Calu3 (cell line): ENCODE measurements at regions not wholly inside any gene's neighbourhood (a gene's known extent, or its start where the extent isn't known, plus 50 kb on each side); places are given as distances from the start of the nearest gene placed in this dataset.

ENCODE experiments used
- BruUV-seq: library from RNA; stranded (reverse); fragments of 400-500 nt; replicated peaks from 2 replicates; lab custom pipeline; 2021; lab: Mats Ljungman, UMichigan
- CTCF ChIA-PET: fragments of 300-600 bp; sonication (Branson Sonifier 250); formaldehyde crosslinking; loops from one replicate; lab custom pipeline; 2022; ENCODE audit warnings: antibody characterized with exemption; lab: Charles Lee
- DNase-seq: peaks from one replicate; pipeline ENCODE4 v3.0.0; 2022
- H3K27ac Mint-ChIP-seq: one replicate; pipeline ENCODE4 v1.8.0; 2022; ENCODE audit warnings: mixed read lengths; ENCODE audit not compliant: unreplicated experiment
- H3K27me3 Mint-ChIP-seq: one replicate; pipeline ENCODE4 v1.8.0; 2022; ENCODE audit warnings: mixed read lengths; ENCODE audit not compliant: unreplicated experiment
- H3K36me3 Mint-ChIP-seq: one replicate; pipeline ENCODE4 v1.8.0; 2022; ENCODE audit warnings: mild to moderate bottlenecking, moderate library complexity, mixed read lengths; ENCODE audit not compliant: insufficient read depth, unreplicated experiment
- H3K4me1 Mint-ChIP-seq: one replicate; pipeline ENCODE4 v1.8.0; 2022; ENCODE audit warnings: mild to moderate bottlenecking, low read depth, mixed read lengths; ENCODE audit not compliant: unreplicated experiment
- H3K4me3 Mint-ChIP-seq: one replicate; pipeline ENCODE4 v1.8.0; 2022; ENCODE audit warnings: mild to moderate bottlenecking, low read depth, moderate library complexity, mixed read lengths; ENCODE audit not compliant: unreplicated experiment
- H3K9me3 Mint-ChIP-seq: one replicate; pipeline ENCODE4 v1.8.0; 2022; ENCODE audit warnings: low read depth, mixed read lengths; ENCODE audit not compliant: unreplicated experiment
- intact Hi-C: fragments of 100-400 bp; cut with micrococcal nuclease; formaldehyde crosslinking; loops from one replicate; pipeline ENCODE4 v1.10.0; 2022; ENCODE audit not compliant: unreplicated experiment
- TF ChIP-seq, protein P1 (sequence below): fragments of 200-600 bp; IDR thresholded peaks from one replicate; pipeline ENCODE4 v1.8.0; 2022; ENCODE audit warnings: antibody characterized with exemption; ENCODE audit not compliant: unreplicated experiment

- DNase-seq: no peak
- no peaks in the 10 kb centered on the region for H3K27me3 Mint-ChIP-seq
- H3K9me3 Mint-ChIP-seq: no peaks in the 10 kb centered on the region
- H3K27ac Mint-ChIP-seq: no peak overlapping the region
- TF ChIP-seq, protein P1, sequence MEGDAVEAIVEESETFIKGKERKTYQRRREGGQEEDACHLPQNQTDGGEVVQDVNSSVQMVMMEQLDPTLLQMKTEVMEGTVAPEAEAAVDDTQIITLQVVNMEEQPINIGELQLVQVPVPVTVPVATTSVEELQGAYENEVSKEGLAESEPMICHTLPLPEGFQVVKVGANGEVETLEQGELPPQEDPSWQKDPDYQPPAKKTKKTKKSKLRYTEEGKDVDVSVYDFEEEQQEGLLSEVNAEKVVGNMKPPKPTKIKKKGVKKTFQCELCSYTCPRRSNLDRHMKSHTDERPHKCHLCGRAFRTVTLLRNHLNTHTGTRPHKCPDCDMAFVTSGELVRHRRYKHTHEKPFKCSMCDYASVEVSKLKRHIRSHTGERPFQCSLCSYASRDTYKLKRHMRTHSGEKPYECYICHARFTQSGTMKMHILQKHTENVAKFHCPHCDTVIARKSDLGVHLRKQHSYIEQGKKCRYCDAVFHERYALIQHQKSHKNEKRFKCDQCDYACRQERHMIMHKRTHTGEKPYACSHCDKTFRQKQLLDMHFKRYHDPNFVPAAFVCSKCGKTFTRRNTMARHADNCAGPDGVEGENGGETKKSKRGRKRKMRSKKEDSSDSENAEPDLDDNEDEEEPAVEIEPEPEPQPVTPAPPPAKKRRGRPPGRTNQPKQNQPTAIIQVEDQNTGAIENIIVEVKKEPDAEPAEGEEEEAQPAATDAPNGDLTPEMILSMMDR: no peak
- CTCF ChIA-PET: no interaction called here
- intact Hi-C loops: no loop called here
- H3K36me3 Mint-ChIP-seq: no peaks in the 10 kb centered on the region
- BruUV-seq: no TSS peak
- no peaks in the 10 kb centered on the region for H3K4me1 Mint-ChIP-seq
- no peak overlapping the region for H3K4me3 Mint-ChIP-seq
Measured at GRCh38 chr6:159586684-159587083, 106.4 kb downstream of the SOD2 start.

DNA sequence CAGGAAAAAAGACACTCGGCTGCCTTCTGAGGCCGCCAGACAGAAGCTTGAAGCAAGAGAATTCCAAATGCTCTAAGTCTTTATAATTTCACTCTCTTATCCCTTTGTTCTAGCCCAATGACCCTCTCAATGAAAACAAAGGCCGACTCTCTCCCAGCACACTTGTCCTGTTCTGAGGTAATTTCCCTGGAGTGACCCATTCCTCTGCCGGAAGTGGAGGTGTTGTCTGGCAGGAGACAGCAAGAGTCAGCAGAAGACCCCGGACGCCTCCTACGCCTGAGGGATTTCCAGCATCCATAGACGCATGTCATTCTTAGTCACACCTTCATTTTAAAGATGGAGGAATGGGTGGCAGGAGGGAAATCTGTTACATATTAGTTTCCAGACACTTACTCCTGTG, 110.3 kb downstream of the SOD2 start:
- Mint-ChIP-seq H3K27me3 (no peaks in the 10 kb centered on the region), H3K9me3 (peaks cover 7% of the 10 kb centered on the region), H3K36me3 (peaks cover under 1% of the 10 kb centered on the region), H3K27ac (no peak overlapping the region), H3K4me3 (no peak overlapping the region), H3K4me1 (peaks cover 10% of the 10 kb centered on the region)
- TF ChIP-seq, protein P1: no peak
- no peak for DNase-seq
- no TSS peak for BruUV-seq
- CTCF ChIA-PET: no interaction called here
- intact Hi-C loops: no loop called here

GRCh38 chr6:159578629-159579028, 114.4 kb downstream of the SOD2 start:
- TF ChIP-seq, protein P1: no peak
- Mint-ChIP-seq H3K36me3 (peaks cover 9% of the 10 kb centered on the region), H3K27ac (peak overlapping the region; percentile 76), H3K4me3 (no peak overlapping the region), H3K27me3 (no peaks in the 10 kb centered on the region), H3K4me1 (peaks cover 17% of the 10 kb centered on the region), H3K9me3 (peaks cover 13% of the 10 kb centered on the region)
- BruUV-seq: no TSS peak
- intact Hi-C loops: no loop called here
- CTCF ChIA-PET: no interaction called here
- DNase-seq: peak; percentile 51

GRCh38 chr6:159577564-159577963, 115.5 kb downstream of the SOD2 start:
- BruUV-seq: no TSS peak
- TF ChIP-seq, protein P1: no peak
- DNase-seq: peak; percentile 63
- Mint-ChIP-seq H3K36me3 (peaks cover 9% of the 10 kb centered on the region), H3K4me1 (peaks cover 17% of the 10 kb centered on the region), H3K27ac (peak overlapping the region; percentile 76), H3K9me3 (peaks cover 13% of the 10 kb centered on the region), H3K27me3 (no peaks in the 10 kb centered on the region), H3K4me3 (no peak overlapping the region)
- intact Hi-C loops: no loop called here
- CTCF ChIA-PET: interaction anchor here (1.0 kb wide), 1 partner anchor 18 kb away, joined by 7 read pairs; no protein-coding TSS in a partner anchor
